H1 (cell line): ENCODE measurements at regions not wholly inside any gene's neighbourhood (a gene's known extent, or its start where the extent isn't known, plus 50 kb on each side); places are given as distances from the start of the nearest gene placed in this dataset.
A peak's percentile ranks its signal among the peaks of the same experiment; 100 is the strongest.

Experiments used
- CTCF ChIA-PET: fragments of 300-600 bp; sonication (Branson Sonifier 250); formaldehyde crosslinking; loops from one replicate; lab custom pipeline; 2021; ENCODE audit not compliant: partially characterized antibody; lab: Charles Lee
- POLR2A ChIA-PET: fragments of 300-600 bp; sonication (Branson Sonifier 250); formaldehyde crosslinking; loops from one replicate; lab custom pipeline; 2021; ENCODE audit warnings: inconsistent platforms; ENCODE audit not compliant: partially characterized antibody; lab: Charles Lee
- DNase-seq, 2 experiments: peaks; one replicate each; pipeline versions ENCODE4 v3.0.0 to v3.0.0-alpha.2; 2010 to 2022; ENCODE audit warnings: low spot score in 2 of 2, low read depth in 1 of 2, mixed read lengths in 1 of 2
- FAIRE-seq: peaks from 2 replicates; lab custom pipeline; 2011; peaks lifted over from hg19 to GRCh38; lab: Jason Lieb, UNC
- H2AFZ ChIP-seq: 2 replicates; pipeline ENCODE4 v1.8.1; 2012; ENCODE audit warnings: low read length, inconsistent platforms
- H2AK5ac ChIP-seq: 2 replicates; pipeline ENCODE4 v1.6.1; 2013; ENCODE audit warnings: low read depth, low read length
- H2BK120ac ChIP-seq: replicated peaks from 2 replicates; pipeline ENCODE3; 2013; ENCODE audit warnings: low read depth, low read length, inconsistent platforms
- H2BK12ac ChIP-seq: 2 replicates; pipeline ENCODE4 v1.6.1; 2013; ENCODE audit warnings: low read depth, low read length
- H2BK15ac ChIP-seq: 2 replicates; pipeline ENCODE4 v1.6.1; 2013; ENCODE audit warnings: low read length
- H2BK20ac ChIP-seq: 2 replicates; pipeline ENCODE4 v1.6.1; 2013; ENCODE audit warnings: low read length
- H2BK5ac ChIP-seq: 2 replicates; pipeline ENCODE4 v1.6.1; 2013; ENCODE audit warnings: low read depth, low read length
- H3K14ac ChIP-seq: 2 replicates; pipeline ENCODE4 v1.6.1; 2013; ENCODE audit warnings: inconsistent platforms; ENCODE audit not compliant: insufficient read length
- H3K18ac ChIP-seq: 2 replicates; pipeline ENCODE4 v1.6.1; 2013; ENCODE audit warnings: low read length; ENCODE audit errors: extremely low read depth
- H3K23ac ChIP-seq: 2 replicates; pipeline ENCODE4 v1.6.1; 2013; ENCODE audit warnings: inconsistent platforms; ENCODE audit not compliant: insufficient read length
- H3K23me2 ChIP-seq: 2 replicates; pipeline ENCODE4 v1.6.1; 2013; ENCODE audit warnings: low read depth, low read length
- H3K27ac ChIP-seq: 2 replicates; pipeline ENCODE4 v1.6.1; 2011; ENCODE audit warnings: low read depth, low read length, inconsistent platforms
- H3K27me3 ChIP-seq, 4 experiments: replicated peaks in 1 of 4; 1 replicate in 1 of 4; 2 replicates in 3 of 4; pipeline versions ENCODE4 v1.6.1 to v1.8.1; 2011 to 2013; ENCODE audit warnings: low read length in 3 of 4, mild to moderate bottlenecking in 3 of 4, inconsistent platforms in 2 of 4, mixed read lengths in 2 of 4, moderate library complexity in 1 of 4; ENCODE audit not compliant: control insufficient read depth in 3 of 4, insufficient read depth in 3 of 4; ENCODE audit errors: extremely low read depth in 1 of 4
- H3K36me3 ChIP-seq, 4 experiments: 2 replicates each; pipeline versions ENCODE4 v1.6.1 to v1.8.1; 2011 to 2013; ENCODE audit warnings: mild to moderate bottlenecking in 4 of 4, low read length in 3 of 4, moderate library complexity in 2 of 4, control low read depth in 1 of 4, inconsistent platforms in 1 of 4; ENCODE audit not compliant: insufficient read depth in 4 of 4, control insufficient read depth in 2 of 4
- H3K4ac ChIP-seq: replicated peaks from 2 replicates; pipeline ENCODE3; 2013; ENCODE audit warnings: low read length, low read depth, mixed read lengths, inconsistent platforms; ENCODE audit not compliant: insufficient read length
- H3K4me1 ChIP-seq, 4 experiments: replicated peaks in 1 of 4; 1 replicate in 1 of 4; 2 replicates in 3 of 4; pipeline versions ENCODE4 v1.6.1 to v1.8.1; 2011 to 2013; ENCODE audit warnings: low read length in 3 of 4, inconsistent platforms in 2 of 4, mixed read lengths in 1 of 4; ENCODE audit not compliant: insufficient read depth in 4 of 4, control insufficient read depth in 3 of 4
- H3K4me2 ChIP-seq, 2 experiments: 2 replicates each; pipeline versions ENCODE4 v1.6.1 to v1.8.1; 2011 to 2013; ENCODE audit warnings: low read depth in 2 of 2, low read length in 2 of 2, control low read depth in 1 of 2, inconsistent platforms in 1 of 2, mild to moderate bottlenecking in 1 of 2; ENCODE audit not compliant: insufficient read depth in 1 of 2
- H3K4me3 ChIP-seq, 4 experiments: fragments of 200-600, 300-600 bp in 1 of 4; sonication (generic), shearing (Covaris generic), sonication (Bioruptor Twin) in 1 of 4; 2 replicates each; pipeline versions ENCODE4 v1.5.1 to v1.8.1; 2011 to 2016; ENCODE audit warnings: low read length in 4 of 4, low read depth in 3 of 4, control low read depth in 2 of 4, inconsistent platforms in 2 of 4, mild to moderate bottlenecking in 2 of 4, mixed read lengths in 1 of 4, moderate library complexity in 1 of 4; ENCODE audit not compliant: insufficient read depth in 2 of 4; ENCODE audit errors: extremely low read depth in 1 of 4
- H3K56ac ChIP-seq: replicated peaks from 2 replicates; pipeline ENCODE3; 2013; ENCODE audit warnings: low read depth, mild to moderate bottlenecking, mixed read lengths, low read length, inconsistent platforms; ENCODE audit not compliant: insufficient read length
- H3K79me1 ChIP-seq: 2 replicates; pipeline ENCODE4 v1.6.1; 2013; ENCODE audit warnings: low read depth, low read length, control low read depth
- H3K79me2 ChIP-seq, 2 experiments: 2 replicates each; pipeline versions ENCODE4 v1.6.1 to v1.8.1; 2012 to 2013; ENCODE audit warnings: low read length in 2 of 2, mild to moderate bottlenecking in 2 of 2, inconsistent platforms in 1 of 2; ENCODE audit not compliant: insufficient read depth in 2 of 2, control insufficient read depth in 1 of 2
- H3K9ac ChIP-seq, 4 experiments: replicated peaks in 1 of 4; 1 replicate in 1 of 4; 2 replicates in 3 of 4; pipeline versions ENCODE4 v1.6.1 to v1.8.1; 2011 to 2013; ENCODE audit warnings: low read depth in 3 of 4, low read length in 3 of 4, control low read depth in 2 of 4, mild to moderate bottlenecking in 2 of 4, moderate library complexity in 2 of 4, inconsistent platforms in 1 of 4; ENCODE audit errors: extremely low read depth in 1 of 4
- H3K9me3 ChIP-seq, 2 experiments: 2 replicates each; pipeline versions ENCODE4 v1.6.1 to v1.8.1; 2012 to 2013; ENCODE audit warnings: mild to moderate bottlenecking in 2 of 2, moderate library complexity in 2 of 2, control low read depth in 1 of 2, inconsistent platforms in 1 of 2, low read depth in 1 of 2, low read length in 1 of 2, mixed read lengths in 1 of 2; ENCODE audit not compliant: insufficient read depth in 2 of 2
- H4K20me1 ChIP-seq, 2 experiments: replicated peaks in 1 of 2; 2 replicates each; pipeline versions ENCODE3 to v1.8.1; 2011 to 2013; ENCODE audit warnings: inconsistent platforms in 2 of 2, low read length in 2 of 2, mild to moderate bottlenecking in 1 of 2; ENCODE audit not compliant: insufficient read depth in 2 of 2, control insufficient read depth in 1 of 2
- H4K5ac ChIP-seq: 2 replicates; pipeline ENCODE4 v1.6.1; 2013; ENCODE audit warnings: low read length, low read depth, mixed read lengths, inconsistent platforms; ENCODE audit not compliant: insufficient read length
- H4K8ac ChIP-seq: 2 replicates; pipeline ENCODE4 v1.8.0; 2013; ENCODE audit warnings: mild to moderate bottlenecking, moderate library complexity, low read length, inconsistent platforms; ENCODE audit not compliant: insufficient read depth; ENCODE audit errors: extremely low read depth
- H4K91ac ChIP-seq: replicated peaks from 2 replicates; pipeline ENCODE3; 2013; ENCODE audit warnings: low read length, mixed read lengths, inconsistent platforms; ENCODE audit not compliant: insufficient read length
- CBX8 ChIP-seq: fragments of 300-800, 300-1000 bp; sonication (generic); IDR thresholded peaks from 2 replicates; pipeline ENCODE4 v1.7.1; 2016; ENCODE audit warnings: low read depth, low read length, borderline replicate concordance
- FOSL1 ChIP-seq: IDR thresholded peaks from 2 replicates; pipeline ENCODE4 v1.6.1; 2011; ENCODE audit warnings: mild to moderate bottlenecking, low read depth, low read length, moderate library complexity; ENCODE audit not compliant: insufficient read depth
- NANOG ChIP-seq: IDR thresholded peaks from 2 replicates; pipeline ENCODE4 v1.6.1; 2011; ENCODE audit warnings: low read length, low read depth, mild to moderate bottlenecking, inconsistent platforms; ENCODE audit not compliant: insufficient read depth, poor library complexity, severe bottlenecking
- RAD21 ChIP-seq, 2 experiments: IDR thresholded peaks in 1 of 2; conservative IDR thresholded peaks in 1 of 2; 2 replicates each; pipeline ENCODE4 v1.6.1; 2011; ENCODE audit warnings: low read depth in 2 of 2, low read length in 2 of 2, improper control_type of control experiment in 1 of 2, inconsistent platforms in 1 of 2, mild to moderate bottlenecking in 1 of 2, moderate library complexity in 1 of 2
- SIRT6 ChIP-seq: IDR thresholded peaks from one replicate; pipeline ENCODE4 v1.7.1; 2012; ENCODE audit warnings: low read length, inconsistent platforms
- TCF12 ChIP-seq: IDR thresholded peaks from 2 replicates; pipeline ENCODE4 v1.6.1; 2011; ENCODE audit warnings: low read depth, mild to moderate bottlenecking, low read length
- YY1 ChIP-seq: IDR thresholded peaks from 2 replicates; pipeline ENCODE4 v1.6.1; 2011; ENCODE audit warnings: low read depth, mild to moderate bottlenecking, low read length
- WGBS, 2 experiments: shearing (Covaris generic) in 1 of 2; methylation state at CpG; one replicate each; pipeline versions ENCODE4 v1.1.6 to v1.1.7; 2013 to 2015; ENCODE audit warnings: low lambda C conversion rate in 2 of 2, mixed read lengths in 2 of 2, inconsistent platforms in 1 of 2, low coverage in 1 of 2, missing lambda C conversion rate in 1 of 2; ENCODE audit not compliant: insufficient replicate concordance in 2 of 2, insufficient coverage in 1 of 2, insufficient read length in 1 of 2; ENCODE audit errors: extremely low coverage in 1 of 2, missing lambda C conversion rate in 1 of 2; 5-methylcytosine and 5-hydroxymethylcytosine counted together

GRCh38 chr5:107147589-107147988 lies 523.1 kb downstream of the EFNA5 start:
- H3K23me2 ChIP-seq = no peaks in the 10 kb centered on the region
- no peaks in the 10 kb centered on the region for H3K9me3 ChIP-seq
- no peak overlapping the region for H2BK15ac ChIP-seq
- H2BK120ac ChIP-seq = no peak overlapping the region
- no peaks in the 10 kb centered on the region for H3K79me2 ChIP-seq
- no peak overlapping the region for H3K4ac ChIP-seq
- no peak overlapping the region for H3K27ac ChIP-seq
- no peak overlapping the region for H4K91ac ChIP-seq
- H3K4me3 ChIP-seq = no peak overlapping the region
- H2BK20ac ChIP-seq = no peak overlapping the region
- no peak overlapping the region for H4K8ac ChIP-seq
- H3K79me1 ChIP-seq = no peaks in the 10 kb centered on the region
- H3K23ac ChIP-seq = no peak overlapping the region
- H2AFZ ChIP-seq = 0 out of 2 replicates have a peak overlapping the region, but pooled peaks have one; percentile 16
- ChIA-PET CTCF (no interaction called here), POLR2A (no interaction called here)
- TF ChIP-seq RAD21 (IDR thresholded peaks at IDR 0.05 in 1 of 2, conservative IDR thresholded peaks at IDR 0.05 in 1 of 2; ENCODE audit: low read depth in 2 of 2, low read length in 2 of 2) (no peak), TCF12 (no peak), SIRT6 (no peak), NANOG (no peak), FOSL1 (no peak), CBX8 (no peak), YY1 (no peak)
- H3K4me2 ChIP-seq = no peak overlapping the region
- H4K20me1 ChIP-seq = no peaks in the 10 kb centered on the region
- no peak overlapping the region for H3K14ac ChIP-seq
- no peak overlapping the region for H4K5ac ChIP-seq
- H2AK5ac ChIP-seq = no peak overlapping the region
- no peak overlapping the region for H2BK5ac ChIP-seq
- H3K27me3 ChIP-seq = no peaks in the 10 kb centered on the region
- H2BK12ac ChIP-seq = no peak overlapping the region
- FAIRE-seq = no peak
- H3K36me3 ChIP-seq = no peaks in the 10 kb centered on the region
- no peak for DNase-seq
- H3K18ac ChIP-seq = no peak overlapping the region
- no peaks in the 10 kb centered on the region for H3K4me1 ChIP-seq
- WGBS, 2 experiments = 89% methylated on average over 1 of the region's 1 CpG; no CpG with 5 or more reads in 1 of the 2 experiments
- H3K56ac ChIP-seq = no peak overlapping the region
- H3K9ac ChIP-seq = no peak overlapping the region
